ENCODE measurements at regions not wholly inside any gene's neighbourhood (a gene's known extent, or its start where the extent isn't known, plus 50 kb on each side); places are given as distances from the start of the nearest gene placed in this dataset.

DNA sequence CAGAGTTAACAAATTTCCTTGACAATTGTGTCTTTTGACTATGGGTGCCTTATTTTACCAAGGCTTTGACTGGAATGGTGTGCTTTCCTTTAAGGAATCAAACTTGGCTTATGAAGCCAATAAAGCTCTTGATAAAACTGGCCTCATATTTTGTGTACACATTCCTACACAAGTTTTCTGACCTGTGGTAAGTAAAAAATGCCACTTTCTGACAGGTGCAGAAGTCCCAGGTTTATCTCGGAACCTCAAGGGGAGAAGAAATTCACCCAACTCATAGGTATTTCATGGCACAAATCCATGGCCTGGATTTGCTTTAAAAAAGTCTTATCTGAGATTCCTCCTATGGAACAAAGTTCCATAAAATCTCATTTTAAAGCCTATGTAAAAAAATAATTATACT lies 880.6 kb upstream of the LRATD1 start:
- intact Hi-C loops (cut with micrococcal nuclease) (no loop called here), dilution Hi-C loops (cut with MboI; ENCODE audit: extremely low pct_ligation_motif_present, low sequenced_read_pairs) (no loop called here)
- no peak for DNase-seq (ENCODE audit: low read depth, low spot score)
- no peaks in the 10 kb centered on the region for H3K4me1 ChIP-seq (ENCODE audit: control insufficient read depth, extremely low read depth, insufficient read depth, low read length)
- CTCF ChIA-PET: no interaction called here
- H3K27ac ChIP-seq (ENCODE audit: insufficient read depth, low read depth, low read length): no peak overlapping the region
- no peaks in the 10 kb centered on the region for H3K9me3 ChIP-seq (replicated peaks; ENCODE audit: control insufficient read depth, insufficient read depth, low read length)
- no peak for TF ChIP-seq EZH2 (IDR thresholded peaks at IDR 0.05; ENCODE audit: borderline replicate concordance, low read depth, low read length, severe bottlenecking)
- TF ChIP-seq GATA2 (IDR thresholded peaks at IDR 0.05; ENCODE audit: insufficient read depth, insufficient read length, low read depth, low read length): no peak
- no peak for TF ChIP-seq POLR2AphosphoS5 (IDR thresholded peaks at IDR 0.05; ENCODE audit: insufficient read depth, low read depth, low read length)
- TF ChIP-seq POLR2A (IDR thresholded peaks at IDR 0.05; ENCODE audit: low read depth, low read length): no peak
- TF ChIP-seq, protein P1, sequence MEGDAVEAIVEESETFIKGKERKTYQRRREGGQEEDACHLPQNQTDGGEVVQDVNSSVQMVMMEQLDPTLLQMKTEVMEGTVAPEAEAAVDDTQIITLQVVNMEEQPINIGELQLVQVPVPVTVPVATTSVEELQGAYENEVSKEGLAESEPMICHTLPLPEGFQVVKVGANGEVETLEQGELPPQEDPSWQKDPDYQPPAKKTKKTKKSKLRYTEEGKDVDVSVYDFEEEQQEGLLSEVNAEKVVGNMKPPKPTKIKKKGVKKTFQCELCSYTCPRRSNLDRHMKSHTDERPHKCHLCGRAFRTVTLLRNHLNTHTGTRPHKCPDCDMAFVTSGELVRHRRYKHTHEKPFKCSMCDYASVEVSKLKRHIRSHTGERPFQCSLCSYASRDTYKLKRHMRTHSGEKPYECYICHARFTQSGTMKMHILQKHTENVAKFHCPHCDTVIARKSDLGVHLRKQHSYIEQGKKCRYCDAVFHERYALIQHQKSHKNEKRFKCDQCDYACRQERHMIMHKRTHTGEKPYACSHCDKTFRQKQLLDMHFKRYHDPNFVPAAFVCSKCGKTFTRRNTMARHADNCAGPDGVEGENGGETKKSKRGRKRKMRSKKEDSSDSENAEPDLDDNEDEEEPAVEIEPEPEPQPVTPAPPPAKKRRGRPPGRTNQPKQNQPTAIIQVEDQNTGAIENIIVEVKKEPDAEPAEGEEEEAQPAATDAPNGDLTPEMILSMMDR (IDR thresholded peaks at IDR 0.05; ENCODE audit: extremely low read depth in 1 of 2, insufficient read depth in 1 of 2, low read depth in 1 of 2, low read length in 2 of 2): no peak
- no peak for TF ChIP-seq MYC (IDR thresholded peaks at IDR 0.05; ENCODE audit: low read depth, low read length)
- no peak for TF ChIP-seq JUN (IDR thresholded peaks at IDR 0.05; ENCODE audit: borderline replicate concordance, insufficient read depth, insufficient read length, low read depth)
- FAIRE-seq: no peak
- no peaks in the 10 kb centered on the region for H4K20me1 ChIP-seq (replicated peaks; ENCODE audit: control insufficient read depth, extremely low read depth, insufficient read depth, low read length)
- POLR2A ChIA-PET: no interaction called here
- H2AFZ ChIP-seq (ENCODE audit: low read depth, low read length): no peak overlapping the region
- no peak overlapping the region for H3K4me3 ChIP-seq (replicated peaks in 1 of 3; ENCODE audit: insufficient read depth in 1 of 3, low read depth in 1 of 3, low read length in 3 of 3)
- no peaks in the 10 kb centered on the region for H3K9me1 ChIP-seq (replicated peaks; ENCODE audit: control insufficient read depth, extremely low read depth, insufficient read depth, low read length)
- H3K4me2 ChIP-seq (ENCODE audit: insufficient read depth, low read length): no peak overlapping the region
- H3K27me3 ChIP-seq (ENCODE audit: control insufficient read depth in 2 of 2, insufficient read depth in 2 of 2, low read length in 2 of 2): no peaks in the 10 kb centered on the region
- no TSS peak for BruUV-seq (replicated peaks)
- no peaks in the 10 kb centered on the region for H3K36me3 ChIP-seq (ENCODE audit: control insufficient read depth in 2 of 2, extremely low read depth in 1 of 2, insufficient read depth in 2 of 2, low read length in 2 of 2)
- no peaks in the 10 kb centered on the region for H3K79me2 ChIP-seq (ENCODE audit: control insufficient read depth, insufficient read depth, low read length)
- H3K9ac ChIP-seq (replicated peaks; ENCODE audit: extremely low read depth, insufficient read depth, low read length): no peak overlapping the region

DNA sequence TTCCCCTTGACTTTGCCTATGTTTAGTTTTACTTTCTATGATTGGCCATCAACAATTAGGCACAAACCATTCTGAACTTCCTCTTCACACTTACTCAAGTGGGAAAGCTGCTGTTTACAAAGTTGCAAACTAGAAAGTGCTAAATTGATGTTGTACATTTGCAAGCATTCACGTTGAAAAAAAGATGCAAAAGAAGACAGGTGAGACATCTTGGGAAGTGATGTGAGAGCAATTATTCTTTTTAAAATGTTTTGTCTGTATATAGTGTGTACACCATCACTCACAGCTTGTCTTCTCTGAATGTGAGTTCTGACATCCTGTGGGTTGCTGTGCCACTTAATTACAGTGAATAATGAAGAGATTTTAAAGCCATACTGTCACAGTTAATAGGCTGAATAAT lies 874.1 kb upstream of the LRATD1 start:
- no peaks in the 10 kb centered on the region for H3K27me3 ChIP-seq (ENCODE audit: control insufficient read depth in 2 of 2, insufficient read depth in 2 of 2, low read length in 2 of 2)
- no peaks in the 10 kb centered on the region for H3K36me3 ChIP-seq (ENCODE audit: control insufficient read depth in 2 of 2, extremely low read depth in 1 of 2, insufficient read depth in 2 of 2, low read length in 2 of 2)
- no peak for TF ChIP-seq MYC (IDR thresholded peaks at IDR 0.05; ENCODE audit: low read depth, low read length)
- no peak for TF ChIP-seq EZH2 (IDR thresholded peaks at IDR 0.05; ENCODE audit: borderline replicate concordance, low read depth, low read length, severe bottlenecking)
- TF ChIP-seq POLR2AphosphoS5 (IDR thresholded peaks at IDR 0.05; ENCODE audit: insufficient read depth, low read depth, low read length): no peak
- TF ChIP-seq GATA2 (IDR thresholded peaks at IDR 0.05; ENCODE audit: insufficient read depth, insufficient read length, low read depth, low read length): no peak
- TF ChIP-seq POLR2A (IDR thresholded peaks at IDR 0.05; ENCODE audit: low read depth, low read length): no peak
- TF ChIP-seq, protein P2, sequence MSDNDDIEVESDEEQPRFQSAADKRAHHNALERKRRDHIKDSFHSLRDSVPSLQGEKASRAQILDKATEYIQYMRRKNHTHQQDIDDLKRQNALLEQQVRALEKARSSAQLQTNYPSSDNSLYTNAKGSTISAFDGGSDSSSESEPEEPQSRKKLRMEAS (IDR thresholded peaks at IDR 0.05; ENCODE audit: insufficient read depth, insufficient read length): no peak
- TF ChIP-seq, protein P1 (IDR thresholded peaks at IDR 0.05; ENCODE audit: extremely low read depth in 1 of 2, insufficient read depth in 1 of 2, low read depth in 1 of 2, low read length in 2 of 2): no peak
- no peak for TF ChIP-seq FOS (IDR thresholded peaks at IDR 0.05; ENCODE audit: borderline replicate concordance, insufficient read depth, low read length)
- TF ChIP-seq JUN (IDR thresholded peaks at IDR 0.05; ENCODE audit: borderline replicate concordance, insufficient read depth, insufficient read length, low read depth): no peak
- ChIA-PET CTCF (no interaction called here), POLR2A (no interaction called here)
- dilution Hi-C loops (cut with MboI; ENCODE audit: extremely low pct_ligation_motif_present, low sequenced_read_pairs) (no loop called here), intact Hi-C loops (cut with micrococcal nuclease) (no loop called here)
- no peak overlapping the region for H3K4me2 ChIP-seq (ENCODE audit: insufficient read depth, low read length)
- no peaks in the 10 kb centered on the region for H3K9me1 ChIP-seq (replicated peaks; ENCODE audit: control insufficient read depth, extremely low read depth, insufficient read depth, low read length)
- no peak for FAIRE-seq
- DNase-seq (ENCODE audit: low read depth, low spot score): no peak
- H4K20me1 ChIP-seq (replicated peaks; ENCODE audit: control insufficient read depth, extremely low read depth, insufficient read depth, low read length): no peaks in the 10 kb centered on the region
- no peak overlapping the region for H2AFZ ChIP-seq (ENCODE audit: low read depth, low read length)
- no peaks in the 10 kb centered on the region for H3K4me1 ChIP-seq (ENCODE audit: control insufficient read depth, extremely low read depth, insufficient read depth, low read length)
- no TSS peak for BruUV-seq (replicated peaks)
- no peak overlapping the region for H3K4me3 ChIP-seq (replicated peaks in 1 of 3; ENCODE audit: insufficient read depth in 1 of 3, low read depth in 1 of 3, low read length in 3 of 3)
- H3K9me3 ChIP-seq (replicated peaks; ENCODE audit: control insufficient read depth, insufficient read depth, low read length): no peaks in the 10 kb centered on the region
- H3K79me2 ChIP-seq (ENCODE audit: control insufficient read depth, insufficient read depth, low read length): no peaks in the 10 kb centered on the region
- no peak overlapping the region for H3K27ac ChIP-seq (ENCODE audit: insufficient read depth, low read depth, low read length)
- H3K9ac ChIP-seq (replicated peaks; ENCODE audit: extremely low read depth, insufficient read depth, low read length): no peak overlapping the region

Data from endothelial cell of umbilical vein (primary cell).